HL-60 (cell line): ENCODE measurements at regions not wholly inside any gene's neighbourhood (a gene's known extent, or its start where the extent isn't known, plus 50 kb on each side); places are given as distances from the start of the nearest gene placed in this dataset.

Experiments
- CTCF ChIP-seq: IDR thresholded peaks from one replicate; pipeline ENCODE4 v1.5.1; 2011; ENCODE audit warnings: low read length, control low read depth, inconsistent platforms; ENCODE audit not compliant: insufficient read depth
- POLR2AphosphoS5 ChIP-seq: IDR thresholded peaks from 2 replicates; pipeline ENCODE4 v1.6.1; 2012; ENCODE audit warnings: low read depth

- TF ChIP-seq CTCF (no peak), POLR2AphosphoS5 (no peak)
Measured at GRCh38 chr16:50861970-50862411, 120.1 kb downstream of the CYLD start.
